NCI-H1105 treated with DMSO at 0.1 percent for 48 hours (cell line): ENCODE measurements at regions not wholly inside any gene's neighbourhood (a gene's known extent, or its start where the extent isn't known, plus 50 kb on each side); places are given as distances from the start of the nearest gene placed in this dataset.

Experiments used
- DNase-seq: peaks from one replicate; lab custom pipeline; 2025; lab: John Stamatoyannopoulos, UW

- DNase-seq = no peak
These were observed 144.3 kb downstream of the VAPA start for GRCh38 chr18:10057894-10058791.

DNA sequence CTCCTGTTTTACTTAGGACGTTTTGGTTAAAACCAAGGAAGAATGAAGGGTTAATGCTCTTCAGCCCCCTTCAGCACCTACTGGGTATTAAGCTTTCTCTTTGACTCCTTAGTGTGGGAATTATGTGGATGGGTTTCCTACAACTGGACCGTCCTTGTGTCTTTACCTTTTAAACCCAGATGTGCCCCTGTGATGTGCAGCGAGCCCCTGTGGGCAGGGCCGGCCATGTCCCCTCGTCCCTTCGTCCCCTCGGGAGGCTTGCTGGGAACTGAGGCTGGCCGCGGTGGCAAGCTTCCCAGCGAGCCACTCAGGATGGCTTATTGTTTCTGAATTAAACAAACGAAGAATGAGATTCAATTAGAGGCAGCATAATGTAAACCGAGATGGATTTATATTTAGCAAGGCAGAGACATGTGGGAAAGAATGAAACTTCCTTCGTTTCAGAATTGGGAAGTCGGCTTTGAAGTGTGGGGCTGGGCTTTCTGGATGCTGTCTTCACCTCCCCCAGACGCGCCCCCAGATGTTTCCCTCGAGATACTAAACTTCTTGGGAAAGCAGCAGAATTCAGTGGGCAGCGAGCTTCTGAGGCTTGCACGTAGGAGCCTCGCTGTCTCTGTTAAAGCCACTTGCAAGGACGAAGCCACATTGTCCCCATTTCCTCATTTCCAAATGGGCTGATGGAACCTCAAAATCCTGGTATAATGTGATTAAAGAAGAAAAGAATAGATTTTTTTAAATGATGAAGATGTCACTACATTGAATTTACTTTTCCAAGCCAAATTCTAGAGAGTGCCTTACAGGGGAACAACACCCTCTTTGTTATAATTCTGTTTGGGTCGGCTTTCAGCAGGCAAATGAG lies 146.0 kb downstream of the VAPA start:
- DNase-seq = no peak

- no peak for DNase-seq
These were observed 146.6 kb downstream of the VAPA start for GRCh38 chr18:10060469-10060782.

DNA sequence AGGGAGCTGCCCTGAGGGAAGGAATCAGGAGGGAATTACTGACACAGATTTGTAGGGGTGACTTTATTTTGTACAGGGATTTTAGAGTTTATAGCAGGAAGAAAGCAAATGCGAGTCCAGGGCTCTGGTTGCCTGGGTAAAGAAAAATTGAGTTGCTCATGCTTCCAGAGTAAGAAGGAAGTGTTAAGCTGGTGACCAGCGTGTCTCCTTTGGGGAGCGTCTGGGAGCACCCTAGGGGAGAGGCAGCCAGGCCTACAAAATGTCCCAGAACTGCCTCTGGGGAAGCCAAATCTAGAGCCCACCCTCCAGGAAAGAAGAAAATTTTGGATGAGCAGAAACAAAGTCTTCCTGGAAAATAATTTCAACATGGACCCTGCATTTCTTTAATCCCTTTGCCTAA lies 147.0 kb downstream of the VAPA start:
- DNase-seq = no peak

DNA sequence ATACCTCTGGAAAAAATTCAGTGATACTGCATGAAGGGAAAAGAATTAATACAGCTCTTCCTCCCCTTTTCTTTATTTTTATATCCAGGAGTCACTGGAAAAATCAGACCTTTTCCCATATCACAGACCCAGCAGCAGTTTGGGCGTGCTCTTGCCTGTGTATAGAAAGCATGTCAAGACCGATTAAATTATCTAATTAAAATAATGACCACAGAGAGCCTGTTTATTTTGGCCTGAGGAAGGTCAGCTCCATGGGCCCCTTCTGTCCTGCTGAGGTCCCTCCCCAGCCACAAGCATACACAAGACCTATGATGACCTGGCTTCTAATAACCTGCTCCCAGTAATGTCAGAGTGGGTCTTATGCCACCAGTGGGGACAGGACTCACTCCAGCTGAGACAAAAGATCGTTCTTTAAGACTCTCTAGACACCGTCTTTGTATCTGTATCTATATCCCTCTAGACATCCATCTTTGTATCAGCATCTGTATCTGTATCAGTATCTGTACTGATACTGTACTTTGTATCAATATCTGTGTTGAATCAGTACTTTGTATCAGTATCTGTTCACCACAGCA lies 147.8 kb downstream of the VAPA start:
- DNase-seq = no peak

- DNase-seq = no peak
These were observed 148.8 kb downstream of the VAPA start for GRCh38 chr18:10062302-10063300.

- no peak for DNase-seq
These were observed 149.7 kb downstream of the VAPA start for GRCh38 chr18:10063489-10063888.

DNA sequence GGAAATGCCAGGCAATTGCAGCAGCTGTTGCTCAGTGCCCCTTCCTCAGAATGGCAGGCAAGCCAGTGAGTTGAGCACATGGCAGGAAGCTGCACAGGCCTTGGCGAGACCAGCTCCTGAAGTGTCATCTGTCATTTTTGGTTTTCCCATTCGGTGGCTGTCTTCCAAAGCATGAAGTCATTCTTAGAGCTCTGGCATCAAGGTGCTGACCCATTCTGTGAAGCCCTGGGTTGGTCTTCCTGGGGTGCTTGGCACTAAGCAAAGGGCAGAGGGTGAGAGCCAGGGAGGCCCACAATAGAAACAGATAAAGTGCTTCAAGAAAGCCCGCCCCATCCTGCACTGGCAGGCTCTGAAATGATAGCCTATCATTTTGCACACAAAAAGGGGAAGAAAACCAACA lies 150.5 kb downstream of the VAPA start:
- no peak for DNase-seq

DNA sequence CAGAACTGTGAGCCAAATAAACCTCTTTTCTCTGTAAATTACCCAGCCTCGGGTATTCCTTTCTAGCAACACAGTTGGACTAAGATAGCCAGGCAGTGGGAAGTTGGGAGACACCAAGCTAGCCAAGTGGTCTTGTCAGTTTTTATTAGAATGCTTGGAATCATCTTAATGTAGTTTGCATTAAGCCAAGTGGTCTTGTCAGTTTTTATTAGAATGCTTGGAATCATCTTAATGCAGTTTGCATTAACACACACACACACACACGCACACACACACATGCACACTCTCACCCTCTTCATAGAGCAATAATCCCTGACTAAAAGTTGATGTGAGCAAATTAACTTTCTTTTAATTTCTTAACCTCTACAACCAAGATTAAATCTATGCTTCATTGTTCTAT lies 151.5 kb downstream of the VAPA start:
- no peak for DNase-seq

GRCh38 chr18:10067670-10068659 lies 154.1 kb downstream of the VAPA start:
- DNase-seq = no peak

DNA sequence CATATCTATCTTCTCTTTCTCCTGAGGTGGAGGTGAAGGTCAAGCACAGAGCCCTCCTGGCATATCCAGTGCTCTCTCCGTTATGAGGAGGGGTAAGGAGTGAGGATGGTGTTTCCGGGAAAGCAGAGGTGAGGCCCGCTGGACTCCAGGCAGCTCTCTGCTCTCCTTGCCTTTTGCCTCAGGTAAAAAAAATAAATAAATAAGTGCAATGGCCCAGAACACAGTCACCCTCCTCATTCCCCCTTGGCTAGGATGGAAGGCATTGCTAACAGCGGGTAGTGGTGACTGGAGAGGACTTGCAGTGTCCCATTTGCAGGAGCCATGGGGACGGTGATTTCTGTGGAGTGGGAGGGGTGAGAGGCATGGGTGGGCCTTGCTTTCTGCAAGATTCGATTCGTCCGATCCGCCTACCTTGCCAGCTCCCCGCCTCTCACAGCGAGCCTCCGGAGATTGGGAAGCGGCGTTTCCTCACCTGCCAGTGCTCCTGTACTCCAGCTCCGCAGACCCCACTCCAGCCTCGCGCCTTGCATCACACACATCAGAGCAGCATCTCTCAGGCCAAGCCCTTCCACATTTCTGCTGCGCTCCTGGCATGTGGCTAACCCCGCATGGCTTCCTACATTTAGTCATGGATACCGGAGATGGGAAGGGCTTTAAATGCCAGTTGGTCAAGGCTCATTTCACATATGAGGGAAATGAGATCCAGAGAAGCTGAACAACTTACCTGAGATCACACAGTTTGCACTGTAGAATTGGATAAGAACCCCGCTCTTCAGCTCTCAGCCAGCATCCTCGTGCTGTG lies 155.2 kb downstream of the VAPA start:
- no peak for DNase-seq

DNA sequence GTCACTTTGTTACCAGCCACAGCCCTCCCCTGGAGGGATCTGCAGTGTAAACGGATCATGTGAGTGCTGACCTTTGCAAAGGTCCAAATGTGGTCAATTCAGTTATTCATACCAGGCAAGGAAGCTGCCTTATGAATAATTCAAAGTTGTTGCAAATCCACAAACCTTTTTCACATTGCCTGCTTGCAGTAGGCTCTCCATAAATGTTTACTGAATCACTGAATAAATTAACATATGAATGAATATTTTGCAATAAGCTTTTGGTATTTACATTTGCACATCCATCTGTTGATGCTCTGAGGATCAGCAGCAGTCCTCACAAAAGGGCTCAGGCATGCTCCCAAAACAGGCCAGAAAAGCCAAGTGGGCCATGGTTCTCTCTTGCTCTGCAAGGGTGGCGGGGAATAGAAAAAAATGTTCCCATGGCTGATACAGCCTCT lies 156.8 kb downstream of the VAPA start:
- no peak for DNase-seq

DNA sequence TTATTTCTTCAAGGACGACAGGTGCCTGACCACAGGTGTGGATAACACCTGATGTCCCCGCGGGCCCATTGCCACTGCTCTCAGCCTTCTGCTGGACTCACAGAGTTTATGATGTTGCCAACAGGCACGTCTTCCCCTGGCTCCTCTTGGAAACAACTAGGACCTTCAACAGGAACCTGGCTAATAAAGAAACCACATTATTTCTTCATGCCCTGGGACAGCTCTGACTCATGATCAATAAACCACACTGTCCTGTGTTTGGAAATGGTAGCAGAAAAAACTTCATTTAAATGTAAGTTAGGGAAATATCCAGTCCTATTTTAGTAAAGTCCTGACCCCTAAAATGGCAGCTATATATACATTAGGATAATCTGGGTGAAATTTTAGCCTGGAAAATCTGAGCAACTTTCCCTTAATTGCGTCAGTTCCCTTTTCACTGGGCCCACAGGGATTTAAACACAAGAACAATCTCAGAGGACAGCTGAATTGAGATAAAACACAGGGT lies 158.9 kb downstream of the VAPA start:
- DNase-seq = no peak

DNA sequence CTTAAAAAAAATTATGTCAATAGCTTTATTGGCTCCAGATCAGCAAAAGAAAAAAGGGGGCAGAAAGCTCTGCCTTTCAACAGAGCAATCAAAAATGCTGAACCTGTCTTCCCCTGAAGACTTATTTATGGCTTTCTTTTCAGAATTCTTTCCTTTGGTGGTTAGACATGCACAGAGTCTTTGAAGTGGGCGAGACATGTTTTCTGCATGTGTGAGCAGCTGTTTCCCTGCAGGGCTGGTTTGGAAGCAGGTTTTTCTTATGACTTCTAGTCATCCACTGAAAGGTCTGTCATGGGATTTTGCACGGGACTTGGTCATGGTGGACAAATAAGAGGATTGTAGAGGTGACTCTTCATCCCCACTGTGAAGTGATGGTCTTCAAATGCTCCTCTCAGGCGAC lies 160.3 kb downstream of the VAPA start:
- DNase-seq = no peak

- no peak for DNase-seq
These were observed 160.9 kb downstream of the VAPA start for GRCh38 chr18:10074728-10075127.

- DNase-seq = no peak
These were observed 162.8 kb downstream of the VAPA start for GRCh38 chr18:10076502-10077030.

GRCh38 chr18:10077986-10078385 lies 164.2 kb downstream of the VAPA start:
- DNase-seq = no peak

DNA sequence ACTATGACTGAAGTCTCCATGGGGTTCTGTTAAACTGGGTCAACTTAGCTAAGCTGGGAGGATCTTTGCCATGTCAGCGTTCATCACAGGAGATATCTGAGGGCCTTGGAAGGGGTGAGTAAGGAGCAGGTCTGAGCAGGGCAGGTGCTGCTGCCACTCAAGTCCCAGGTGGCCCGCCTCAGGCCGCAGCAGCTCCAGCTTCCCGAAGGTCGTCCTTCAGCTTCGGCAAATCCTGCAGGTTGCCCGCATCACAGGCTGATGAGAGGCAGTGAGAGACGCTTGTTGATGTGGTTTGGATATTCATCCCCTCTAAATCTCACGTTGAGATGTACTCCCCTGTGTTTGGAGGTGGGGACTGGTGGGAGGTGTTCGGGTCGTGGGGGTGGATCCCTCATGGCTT lies 166.6 kb downstream of the VAPA start:
- DNase-seq = no peak

- peak; percentile 5 for DNase-seq
These were observed 167.7 kb downstream of the VAPA start for GRCh38 chr18:10081492-10081891.
